HUES48 (cell line): ENCODE measurements at regions not wholly inside any gene's neighbourhood (a gene's known extent, or its start where the extent isn't known, plus 50 kb on each side); places are given as distances from the start of the nearest gene placed in this dataset.
"Not testable (repeated sequence)": the region's sequence is repeated elsewhere in the genome, so short reads cannot be mapped to it uniquely, and the experiment has no call there.

Experiments used
- H3K27ac ChIP-seq: one replicate; pipeline ENCODE4 v1.7.0; 2013; ENCODE audit warnings: low read depth, low read length, inconsistent platforms
- H3K27me3 ChIP-seq: 2 replicates; pipeline ENCODE4 v1.6.1; 2013; ENCODE audit warnings: mild to moderate bottlenecking, low read length; ENCODE audit not compliant: control insufficient read depth, insufficient read depth
- H3K36me3 ChIP-seq: 2 replicates; pipeline ENCODE4 v1.6.1; 2013; ENCODE audit warnings: low read length; ENCODE audit not compliant: control insufficient read depth, insufficient read depth
- H3K4me1 ChIP-seq: 2 replicates; pipeline ENCODE4 v1.6.1; 2013; ENCODE audit warnings: mild to moderate bottlenecking, low read length; ENCODE audit not compliant: control insufficient read depth, insufficient read depth
- H3K4me3 ChIP-seq: 2 replicates; pipeline ENCODE4 v1.5.1; 2013; ENCODE audit warnings: mild to moderate bottlenecking, low read depth, low read length
- H3K9ac ChIP-seq: 2 replicates; pipeline ENCODE4 v1.6.1; 2013; ENCODE audit warnings: mild to moderate bottlenecking, low read depth, low read length, moderate library complexity
- H3K9me3 ChIP-seq: 2 replicates; pipeline ENCODE4 v1.6.1; 2013; ENCODE audit warnings: low read length; ENCODE audit not compliant: control insufficient read depth, insufficient read depth

- H3K9ac ChIP-seq: no peak overlapping the region
- H3K4me3 ChIP-seq: no peak overlapping the region
- no peak overlapping the region for H3K27ac ChIP-seq
- no peaks in the 10 kb centered on the region for H3K27me3 ChIP-seq
- H3K36me3 ChIP-seq: no peaks in the 10 kb centered on the region
- peaks cover 24% of the 10 kb centered on the region for H3K4me1 ChIP-seq
- H3K9me3 ChIP-seq: no peaks in the 10 kb centered on the region
These were observed 151.2 kb downstream of the C12orf75 start for GRCh38 chr12:105481392-105482300.

DNA sequence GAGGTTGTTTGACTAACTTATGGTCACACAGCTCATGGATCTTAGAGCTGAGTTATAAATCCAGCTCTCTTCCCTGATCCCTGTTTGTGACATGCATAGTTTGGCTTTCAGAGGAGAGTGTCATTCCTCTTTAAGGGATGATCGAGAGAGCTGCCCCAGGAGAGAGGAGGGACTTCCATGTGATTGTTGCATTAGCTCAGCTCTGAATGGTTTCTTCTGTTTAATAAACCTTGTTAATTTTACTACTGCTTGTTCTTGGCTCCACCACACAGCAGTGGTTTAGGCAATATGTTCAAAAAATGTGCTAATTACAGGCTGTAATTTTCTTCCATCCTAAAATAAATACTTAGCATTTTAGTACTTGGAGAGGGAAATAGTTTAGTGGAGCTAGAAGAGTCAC lies 152.5 kb downstream of the C12orf75 start:
- H3K9ac ChIP-seq: no peak overlapping the region
- no peaks in the 10 kb centered on the region for H3K9me3 ChIP-seq
- H3K4me3 ChIP-seq: no peak overlapping the region
- H3K4me1 ChIP-seq: peaks cover 23% of the 10 kb centered on the region
- H3K27me3 ChIP-seq: no peaks in the 10 kb centered on the region
- no peak overlapping the region for H3K27ac ChIP-seq
- H3K36me3 ChIP-seq: no peaks in the 10 kb centered on the region

GRCh38 chr12:105483691-105484090 lies 153.2 kb downstream of the C12orf75 start:
- Histone ChIP-seq H3K27me3 (no peaks in the 10 kb centered on the region), H3K36me3 (no peaks in the 10 kb centered on the region), H3K4me1 (peaks cover 17% of the 10 kb centered on the region; the same call in 1 of the 2 replicates), H3K27ac (no peak overlapping the region), H3K9me3 (no peaks in the 10 kb centered on the region), H3K4me3 (no peak overlapping the region), H3K9ac (no peak overlapping the region)

GRCh38 chr12:105485321-105485910 lies 154.9 kb downstream of the C12orf75 start:
- H3K27ac ChIP-seq: no peak overlapping the region

GRCh38 chr12:105485921-105486320 lies 155.4 kb downstream of the C12orf75 start:
- H3K9ac ChIP-seq: no peak overlapping the region

More at GRCh38 chr12:105485321-105485910, 154.9 kb downstream of the C12orf75 start:
- Histone ChIP-seq H3K9me3 (no peaks in the 10 kb centered on the region), H3K36me3 (no peaks in the 10 kb centered on the region), H3K4me3 (no peak overlapping the region), H3K4me1 (peaks cover 7% of the 10 kb centered on the region; the same call in 1 of the 2 replicates), H3K9ac (no peak overlapping the region), H3K27me3 (no peaks in the 10 kb centered on the region)

GRCh38 chr12:105487963-105488362 lies 157.5 kb downstream of the C12orf75 start:
- no peaks in the 10 kb centered on the region for H3K4me1 ChIP-seq
- no peak overlapping the region for H3K9ac ChIP-seq
- H3K27me3 ChIP-seq: no peaks in the 10 kb centered on the region
- no peaks in the 10 kb centered on the region for H3K9me3 ChIP-seq
- no peak overlapping the region for H3K27ac ChIP-seq
- H3K36me3 ChIP-seq: no peaks in the 10 kb centered on the region
- H3K4me3 ChIP-seq: no peak overlapping the region

More at GRCh38 chr12:105485921-105486320, 155.4 kb downstream of the C12orf75 start:
- Histone ChIP-seq H3K36me3 (no peaks in the 10 kb centered on the region), H3K4me1 (0 out of 2 replicates have a peak, but pooled peaks cover 2% of the 10 kb centered on the region), H3K27me3 (no peaks in the 10 kb centered on the region), H3K27ac (no peak overlapping the region), H3K9me3 (no peaks in the 10 kb centered on the region), H3K4me3 (no peak overlapping the region)

GRCh38 chr12:105492591-105493545 lies 162.4 kb downstream of the C12orf75 start:
- no peak overlapping the region for H3K9ac ChIP-seq
- no peaks in the 10 kb centered on the region for H3K4me1 ChIP-seq
- no peak overlapping the region for H3K27ac ChIP-seq
- no peaks in the 10 kb centered on the region for H3K36me3 ChIP-seq
- H3K4me3 ChIP-seq: no peak overlapping the region
- H3K27me3 ChIP-seq: no peaks in the 10 kb centered on the region
- H3K9me3 ChIP-seq: no peaks in the 10 kb centered on the region

DNA sequence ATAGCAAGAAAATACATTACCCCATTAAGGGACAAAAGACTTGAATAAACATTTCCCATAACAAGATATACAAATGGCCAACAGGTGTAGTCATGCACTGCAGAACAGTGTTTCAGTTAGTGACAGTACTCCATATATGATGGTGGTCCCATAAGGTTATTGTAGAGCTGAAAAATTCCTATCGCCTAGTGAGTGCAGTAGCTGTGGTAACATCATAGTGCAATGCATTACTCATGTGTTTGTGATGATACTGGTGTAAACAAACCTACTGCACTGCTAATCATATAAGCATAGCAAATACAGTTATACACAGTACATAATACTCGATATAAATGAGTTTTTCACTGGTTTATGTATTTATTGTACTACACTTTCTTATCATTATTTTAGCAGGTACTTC lies 168.7 kb downstream of the C12orf75 start:
- H3K4me1 ChIP-seq: peaks cover 5% of the 10 kb centered on the region; the same call in 1 of the 2 replicates
- H3K9ac ChIP-seq: no peak overlapping the region
- H3K27me3 ChIP-seq: no peaks in the 10 kb centered on the region
- no peaks in the 10 kb centered on the region for H3K9me3 ChIP-seq
- H3K36me3 ChIP-seq: no peaks in the 10 kb centered on the region
- H3K27ac ChIP-seq: no peak overlapping the region
- no peak overlapping the region for H3K4me3 ChIP-seq

GRCh38 chr12:105500676-105501075 lies 170.2 kb downstream of the C12orf75 start:
- H3K27ac ChIP-seq, H3K4me3 ChIP-seq, H3K4me1 ChIP-seq, H3K9ac ChIP-seq, H3K27me3 ChIP-seq, H3K36me3 ChIP-seq, H3K9me3 ChIP-seq: not testable (repeated sequence)

GRCh38 chr12:105502426-105502930 lies 172.0 kb downstream of the C12orf75 start:
- Histone ChIP-seq H3K4me3 (no peak overlapping the region), H3K4me1 (peaks cover 5% of the 10 kb centered on the region; the same call in 1 of the 2 replicates), H3K27me3 (no peaks in the 10 kb centered on the region), H3K36me3 (no peaks in the 10 kb centered on the region), H3K9me3 (no peaks in the 10 kb centered on the region), H3K9ac (no peak overlapping the region), H3K27ac (no peak overlapping the region)
